GM19025 (cell line): ENCODE measurements at regions not wholly inside any gene's neighbourhood (a gene's known extent, or its start where the extent isn't known, plus 50 kb on each side); places are given as distances from the start of the nearest gene placed in this dataset.
"Not testable (repeated sequence)": the region's sequence is repeated elsewhere in the genome, so short reads cannot be mapped to it uniquely, and the experiment has no call there.

Experiments
- ATAC-seq: cut with Tn5 transposase; IDR thresholded peaks from one replicate; pipeline ENCODE4 v1.9.1; 2021; ENCODE audit warnings: mild to moderate bottlenecking, low read depth, moderate library complexity; ENCODE audit not compliant: unreplicated experiment

DNA sequence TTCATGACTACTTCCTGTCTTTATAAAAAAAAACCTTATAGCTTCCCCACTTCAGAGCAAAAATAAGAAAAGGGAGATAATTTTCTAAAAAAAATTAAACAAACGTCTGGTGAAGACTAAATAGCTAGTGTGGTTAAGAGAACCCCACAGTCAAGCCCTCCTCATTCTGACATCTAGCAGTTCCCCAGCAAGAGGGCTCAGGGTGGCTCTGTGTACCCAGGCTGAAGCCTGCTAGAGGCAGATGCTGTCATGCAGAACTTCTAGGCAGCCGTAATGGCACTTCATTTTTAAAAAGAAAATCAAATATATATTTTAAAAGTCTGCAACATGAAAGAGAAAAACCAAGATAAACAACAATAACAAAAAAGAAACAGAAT is 223.1 kb upstream of the KLF14 start:
- no peak for ATAC-seq

DNA sequence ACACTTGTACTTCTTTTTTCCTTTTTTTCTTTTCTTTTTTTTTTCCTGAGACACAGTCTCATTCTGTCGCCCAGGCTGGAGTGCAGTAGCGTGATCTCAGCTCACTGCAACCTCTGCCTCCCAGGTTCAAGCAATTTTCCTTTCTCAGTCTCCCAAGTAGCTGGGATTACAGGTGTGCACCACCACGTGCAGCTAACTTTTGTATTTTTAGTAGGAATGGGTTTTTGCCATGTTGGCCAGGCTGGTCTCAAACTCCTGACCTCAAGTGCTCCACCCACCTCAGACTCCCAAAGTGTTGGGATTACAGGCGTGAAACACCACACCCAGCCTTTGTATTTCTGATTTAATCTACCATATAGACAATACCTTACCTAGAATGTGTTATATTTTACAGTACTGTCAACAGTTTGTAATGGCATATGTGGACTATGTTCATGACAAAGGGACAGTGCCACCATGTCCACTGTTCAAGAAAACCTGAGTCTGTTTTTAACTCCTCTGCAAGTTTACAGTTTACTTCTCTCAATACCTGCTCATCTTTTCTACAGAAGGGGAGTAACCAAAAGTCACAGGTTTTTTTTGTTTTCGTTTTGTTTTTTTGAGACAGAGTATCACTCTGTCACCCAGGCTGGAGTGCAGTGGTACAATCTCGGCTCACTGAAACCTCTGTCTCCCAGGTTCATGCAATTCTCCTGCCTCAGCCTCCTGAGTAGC is 223.9 kb upstream of the KLF14 start:
- not testable (repeated sequence) for ATAC-seq

DNA sequence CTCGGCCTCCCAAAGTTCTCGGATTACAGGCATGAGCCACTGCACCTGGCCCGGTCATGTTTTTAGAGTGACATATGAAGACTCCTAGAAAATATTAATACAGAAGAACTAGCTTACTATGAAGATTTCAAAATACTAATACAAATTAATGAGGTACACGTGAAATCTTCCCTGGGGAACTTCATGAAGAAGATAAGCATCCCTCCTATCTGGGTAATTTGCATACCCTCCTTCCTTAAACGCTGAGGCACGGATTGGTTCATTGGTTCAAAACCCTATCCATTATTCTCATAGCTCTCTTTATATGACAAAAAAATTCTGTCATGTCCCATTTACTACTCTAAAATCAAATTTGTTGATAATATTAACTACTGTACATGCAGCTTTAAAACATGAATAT is 224.8 kb upstream of the KLF14 start:
- ATAC-seq: no peak

DNA sequence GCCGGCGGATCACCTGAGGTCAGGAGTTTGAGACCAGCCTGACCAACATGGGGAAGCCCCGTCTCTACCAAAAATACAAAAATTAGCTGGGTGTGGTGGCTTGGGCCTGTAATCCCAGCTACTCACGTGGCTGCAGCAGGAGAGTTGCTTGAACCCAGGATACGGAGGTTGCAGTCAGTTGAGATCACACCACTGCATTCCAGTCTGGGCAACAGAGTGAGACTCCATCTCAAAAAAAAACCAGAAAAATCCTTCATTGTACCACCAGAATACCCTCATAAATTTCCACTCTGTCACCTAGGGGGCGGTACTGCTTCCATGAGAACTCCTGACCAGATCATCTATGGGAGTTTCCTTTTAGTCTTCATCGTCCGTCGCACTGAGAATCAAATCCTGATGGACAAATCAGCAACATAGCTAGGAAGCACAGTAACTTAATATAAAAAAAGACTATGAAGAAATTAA is 225.8 kb upstream of the KLF14 start:
- ATAC-seq: no peak

DNA sequence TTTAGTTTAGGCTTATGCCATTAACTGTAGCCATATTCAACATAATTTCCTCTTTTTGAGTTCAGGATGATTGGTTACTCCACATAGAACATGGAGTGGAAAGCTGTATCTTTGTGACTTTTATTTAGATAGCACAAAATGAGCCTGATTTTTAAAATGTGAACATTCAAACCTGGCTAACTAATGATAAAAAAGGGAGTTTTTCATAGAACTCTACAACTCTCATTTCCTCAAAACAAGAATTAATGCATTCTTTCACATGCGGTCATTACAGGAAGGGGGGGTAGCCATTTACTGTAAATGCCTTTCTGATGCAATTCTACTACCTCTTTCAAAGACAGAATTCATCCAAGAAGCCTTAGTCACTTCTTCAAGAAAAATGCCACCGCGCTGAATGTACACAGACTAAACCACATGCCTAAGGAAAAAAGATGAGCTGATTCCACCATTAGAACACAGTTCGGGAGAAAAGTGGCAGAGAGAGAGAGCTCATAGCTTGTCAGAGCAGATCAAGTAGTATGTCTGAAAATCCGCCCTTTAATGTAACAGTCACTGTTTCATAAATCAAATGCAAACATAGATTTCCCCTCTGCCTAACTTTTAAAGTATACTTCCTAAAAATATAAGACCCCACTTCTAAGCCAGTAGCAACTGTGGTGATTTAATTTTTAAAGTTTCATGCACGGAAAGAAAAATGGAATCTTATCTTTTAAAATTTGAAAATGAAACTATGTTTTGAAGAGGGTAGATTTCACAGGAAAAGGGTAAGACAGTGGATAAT is 226.4 kb upstream of the KLF14 start:
- ATAC-seq: no peak

DNA sequence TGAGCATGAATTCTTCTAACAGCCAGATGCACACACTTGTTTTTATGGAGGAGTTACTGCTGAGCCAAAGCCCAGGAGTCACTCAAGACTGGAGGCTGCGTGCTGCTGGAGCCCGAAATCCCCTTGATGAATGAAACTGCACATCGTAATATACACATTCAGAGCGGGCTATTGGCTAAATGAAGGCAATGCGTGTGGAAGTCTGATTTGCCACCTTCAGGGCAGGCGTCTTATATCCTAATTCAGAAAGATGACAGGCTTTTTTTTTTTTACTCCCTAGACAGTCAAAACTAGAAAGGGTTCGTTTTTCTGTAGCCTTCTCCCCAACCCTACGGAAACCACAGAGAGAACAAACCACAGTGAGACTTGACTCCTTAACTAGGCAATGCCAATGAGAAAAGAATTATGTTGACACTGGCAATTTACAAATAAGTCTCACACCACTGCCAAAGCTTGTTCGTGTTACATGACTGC is 227.2 kb upstream of the KLF14 start:
- ATAC-seq: peak; percentile 72

DNA sequence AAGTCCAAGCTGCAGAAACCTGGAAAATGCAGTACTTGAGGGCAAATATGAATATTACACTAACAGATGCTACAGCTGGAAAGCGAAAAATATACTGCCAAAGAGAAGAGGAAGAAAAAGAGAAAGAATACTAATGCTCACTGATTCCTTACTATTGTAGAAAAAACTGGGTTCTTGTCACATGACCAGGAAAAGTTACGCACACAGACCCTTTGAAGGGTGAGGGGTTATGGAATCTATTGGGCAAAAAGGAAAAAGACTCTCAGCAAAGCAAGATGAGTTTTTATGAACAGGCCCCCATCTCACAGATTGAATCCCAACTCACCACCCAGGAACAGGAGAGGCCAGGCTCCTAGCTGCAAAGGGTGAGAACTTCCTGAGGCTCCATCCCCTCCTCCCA is 228.1 kb upstream of the KLF14 start:
- no peak for ATAC-seq

DNA sequence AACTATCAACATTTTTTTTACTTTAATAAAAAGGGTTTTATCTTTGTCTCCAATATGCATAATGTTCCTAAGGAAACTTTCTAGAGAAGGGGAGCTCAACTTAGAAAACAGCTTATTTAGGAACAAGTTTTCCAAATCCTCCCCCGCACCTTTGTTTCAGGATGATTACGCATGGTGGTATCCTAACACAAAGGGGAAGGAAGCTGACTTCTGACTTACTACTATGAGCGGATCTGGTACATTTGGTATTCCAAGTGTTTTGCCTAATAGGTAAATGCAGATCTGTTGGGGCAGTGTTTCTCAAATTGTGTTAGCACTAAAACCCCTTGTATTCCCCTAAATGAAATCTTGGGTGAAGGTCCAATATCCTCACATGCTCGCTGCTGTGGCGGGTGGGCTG is 229.3 kb upstream of the KLF14 start:
- no peak for ATAC-seq

DNA sequence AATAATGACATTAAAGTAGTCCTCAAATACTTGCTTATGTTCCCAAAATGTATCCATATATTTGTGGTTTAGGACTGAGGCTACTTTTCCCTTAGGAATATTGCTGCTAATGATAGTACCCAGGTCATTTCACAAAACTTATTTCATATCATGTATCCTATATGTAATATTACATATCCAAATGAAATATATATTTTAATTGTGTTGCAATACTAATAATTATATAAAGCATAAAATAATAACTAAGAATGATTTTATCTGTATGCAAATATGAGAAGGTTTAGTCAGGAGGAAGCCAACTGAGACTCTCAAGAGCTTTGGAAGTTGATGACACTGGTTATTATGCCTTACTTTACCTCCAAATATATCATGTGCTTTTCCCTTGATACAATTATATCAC is 231.5 kb upstream of the KLF14 start:
- ATAC-seq: no peak

DNA sequence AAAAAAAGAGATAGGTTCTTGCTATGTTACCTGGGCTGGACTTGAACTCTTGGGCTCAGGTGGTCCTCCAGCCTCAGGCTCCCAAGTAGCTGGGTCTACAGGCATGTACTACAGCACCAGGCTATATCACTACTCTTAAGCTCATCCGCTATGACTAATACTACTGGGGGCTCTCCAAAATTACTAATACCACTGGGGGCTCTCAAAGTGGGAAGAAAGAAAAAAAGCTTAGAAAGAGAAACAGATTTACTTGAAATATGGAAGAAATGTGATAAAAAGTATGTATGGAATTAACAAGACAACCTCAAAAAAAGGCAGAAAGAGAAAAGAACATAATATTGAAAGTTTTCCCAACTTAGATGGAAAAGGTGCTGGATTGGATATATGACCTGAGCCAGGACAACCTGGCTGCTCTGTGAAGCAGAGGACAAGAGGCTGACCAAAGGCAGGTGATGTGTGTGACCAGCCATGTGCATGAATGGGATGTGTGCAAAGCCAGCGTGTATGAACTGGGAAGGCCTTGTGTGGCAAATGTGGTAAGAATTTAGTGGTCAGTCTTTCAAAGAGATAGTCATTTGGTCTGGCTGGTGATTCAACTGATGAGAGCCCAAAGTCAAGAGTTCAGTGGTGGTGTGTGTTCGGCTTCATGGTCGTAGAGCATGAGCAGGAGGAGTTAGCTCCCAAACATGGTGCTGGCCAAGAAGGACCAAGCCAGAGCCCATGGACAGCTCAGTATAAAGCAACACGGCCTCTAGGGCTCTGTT is 232.4 kb upstream of the KLF14 start:
- peak; percentile 68 for ATAC-seq

DNA sequence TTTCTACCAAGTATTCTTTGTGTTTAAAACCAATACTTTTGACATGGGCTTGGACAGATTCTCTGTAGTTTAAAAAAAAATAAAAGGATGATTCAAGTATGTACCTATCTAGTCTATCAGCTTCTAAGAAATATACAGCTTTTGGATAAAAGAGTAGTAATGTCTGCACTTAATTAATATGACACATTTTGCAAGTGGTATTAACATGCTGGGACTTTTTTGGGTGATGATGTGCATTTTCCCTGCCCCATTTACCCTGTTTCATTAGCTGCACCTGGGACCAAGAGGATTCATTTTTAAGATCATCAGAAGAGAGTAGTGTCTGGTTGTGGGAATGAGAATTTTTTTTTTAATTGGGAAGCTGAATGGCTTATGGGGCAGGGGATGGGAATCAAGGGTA is 236.2 kb upstream of the KLF14 start:
- no peak for ATAC-seq

DNA sequence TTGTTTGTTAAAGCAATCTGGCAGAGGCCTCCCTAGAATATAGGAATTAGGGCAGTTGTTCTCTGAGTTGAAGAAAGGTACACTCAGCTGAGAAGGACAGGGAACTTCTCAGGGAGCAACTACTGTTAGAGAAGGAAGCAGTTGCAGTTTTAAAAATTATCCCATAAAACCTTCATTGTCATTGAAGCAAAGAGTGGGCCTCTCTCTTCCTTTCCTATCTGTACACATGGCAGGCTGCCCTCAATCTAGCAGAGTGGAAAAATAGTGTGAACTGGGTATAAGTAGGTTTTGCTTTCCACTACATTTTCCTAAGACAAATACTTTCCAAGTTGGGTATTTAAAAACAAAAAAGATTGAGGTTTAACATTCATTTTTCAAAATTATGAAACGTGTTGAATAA is 236.7 kb upstream of the KLF14 start:
- no peak for ATAC-seq

DNA sequence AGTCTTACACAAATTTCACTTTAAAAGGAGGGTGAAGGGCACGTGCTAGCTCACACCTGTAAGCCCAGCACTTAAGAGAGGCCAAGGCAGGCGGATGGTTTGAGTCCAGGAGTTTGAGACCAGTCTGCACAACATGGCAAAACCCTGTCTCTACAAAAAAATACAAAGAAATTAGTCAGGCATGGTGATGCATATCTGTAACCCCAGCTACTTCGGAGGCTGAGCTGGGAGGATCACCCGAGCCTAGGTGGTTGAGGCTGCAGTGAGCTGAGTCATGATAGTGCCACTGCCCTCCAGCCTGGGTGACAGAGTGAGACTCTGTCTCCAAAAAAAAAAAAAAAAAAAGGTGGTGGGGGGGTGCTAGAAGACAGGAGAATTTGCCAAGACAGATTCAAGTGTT is 237.3 kb upstream of the KLF14 start:
- no peak for ATAC-seq

DNA sequence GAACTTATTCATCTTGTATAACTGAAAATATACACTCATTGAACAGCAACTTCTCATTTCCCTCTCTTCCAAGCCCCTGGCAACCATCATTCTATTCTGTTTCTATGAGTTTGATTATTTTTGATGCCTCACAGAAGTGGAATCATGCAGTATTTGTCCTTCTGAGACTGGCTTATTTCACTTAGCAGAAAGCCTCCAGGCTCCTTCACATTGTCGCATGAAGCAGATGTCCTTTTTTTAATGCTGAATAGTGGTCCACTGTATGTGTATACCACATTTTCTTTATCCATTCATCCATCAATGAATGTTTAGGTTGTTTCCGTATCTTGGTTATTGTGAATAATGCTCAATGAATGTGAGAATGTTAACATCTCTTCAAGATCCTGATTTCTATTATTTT is 238.2 kb upstream of the KLF14 start:
- no peak for ATAC-seq

DNA sequence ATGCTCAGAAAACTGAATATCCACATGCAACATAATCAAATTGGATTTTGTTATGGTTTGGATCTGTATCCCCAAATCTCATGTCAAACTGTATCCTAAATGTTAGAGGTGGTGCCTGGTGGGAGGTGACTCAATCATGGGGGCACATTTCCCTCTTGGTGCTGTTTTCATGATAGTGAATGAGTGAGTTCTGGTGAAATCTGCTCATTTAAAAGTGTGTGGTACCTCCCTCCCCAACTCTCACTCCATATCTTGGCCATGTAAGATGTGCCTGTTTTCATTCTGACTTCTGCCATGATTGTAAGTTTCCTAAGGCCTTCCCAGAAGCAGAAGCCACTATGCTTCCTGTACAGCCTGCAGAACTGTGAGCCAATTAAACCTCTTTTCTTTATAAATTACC is 239.6 kb upstream of the KLF14 start:
- no peak for ATAC-seq

DNA sequence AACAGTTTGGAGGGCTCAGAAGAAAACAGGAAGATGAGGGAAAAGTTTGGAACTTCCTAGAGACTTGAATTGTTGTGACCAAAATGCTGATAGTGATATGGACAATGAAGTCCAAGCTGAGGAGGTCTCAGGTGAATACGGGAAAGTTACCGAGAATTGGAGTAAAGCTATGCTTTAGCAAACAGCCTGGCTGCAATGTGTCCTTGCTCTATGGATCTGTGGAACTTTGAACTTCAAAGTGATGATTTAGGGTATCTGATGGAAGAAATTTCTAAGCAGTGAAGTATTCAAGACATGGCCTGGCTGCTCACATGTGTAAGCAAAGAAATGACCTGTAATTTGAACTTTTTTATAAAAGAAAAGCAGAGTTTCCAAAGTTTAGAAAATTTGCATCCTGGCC is 240.2 kb upstream of the KLF14 start:
- no peak for ATAC-seq

DNA sequence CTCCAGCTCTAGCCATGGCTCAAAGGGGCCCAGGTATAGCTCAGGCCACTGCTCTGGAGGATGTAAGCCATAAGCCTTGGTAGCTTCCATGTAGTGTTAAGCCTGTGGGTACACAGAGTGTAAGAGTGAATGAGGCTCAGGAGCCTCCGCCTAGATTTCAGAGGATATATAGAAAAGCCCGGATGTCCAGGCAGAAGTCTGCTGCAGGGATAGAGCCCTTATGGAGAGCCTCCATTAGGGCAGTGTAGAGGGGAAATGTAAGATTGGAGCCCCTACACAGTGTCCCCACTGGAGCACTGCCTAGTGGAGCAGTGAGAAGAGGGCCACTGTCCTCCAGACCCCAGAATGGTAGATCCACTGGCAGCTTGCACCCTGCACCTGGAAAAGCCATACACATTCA is 240.8 kb upstream of the KLF14 start:
- no peak for ATAC-seq

DNA sequence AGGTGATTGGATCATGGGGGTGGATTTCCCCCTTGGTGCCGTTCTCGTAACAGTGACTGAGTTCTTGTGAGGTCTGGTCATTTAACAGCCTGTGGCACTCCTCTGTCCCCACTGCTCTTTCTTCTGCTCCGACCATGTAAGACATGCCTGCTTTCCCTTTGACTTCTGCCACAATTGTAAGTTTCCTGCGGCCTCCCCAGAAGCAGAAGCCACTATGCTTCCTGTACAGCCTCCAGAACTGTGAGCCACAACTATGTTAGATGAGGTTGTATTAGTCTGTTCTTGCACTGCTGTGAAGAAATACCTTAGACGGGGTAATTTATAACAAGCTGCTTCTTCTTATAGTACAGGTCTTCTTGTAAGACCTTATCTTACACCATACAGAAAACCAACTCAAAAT is 241.7 kb upstream of the KLF14 start:
- ATAC-seq: no peak

DNA sequence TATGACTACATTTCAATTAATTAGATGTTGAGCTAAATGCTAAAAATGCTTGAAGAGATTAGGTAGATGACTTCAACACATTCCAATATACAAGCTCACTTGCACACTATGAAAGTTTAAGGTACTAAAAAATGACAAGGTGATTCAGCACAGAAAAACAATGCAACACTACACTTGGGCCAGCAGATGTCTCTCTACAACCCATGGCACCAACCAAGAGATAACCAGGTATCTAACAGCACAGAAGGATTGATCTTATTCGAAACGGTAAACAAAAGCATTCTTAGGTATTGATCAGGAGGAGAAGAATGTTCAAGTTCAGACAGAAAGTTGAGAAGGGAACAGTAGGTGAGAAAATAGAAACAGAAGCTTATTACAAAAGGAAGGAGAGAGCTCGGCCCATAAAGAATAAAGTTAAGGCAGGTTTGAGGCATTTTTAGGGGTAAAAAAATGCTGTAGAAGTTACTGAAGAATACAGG is 248.2 kb upstream of the KLF14 start:
- no peak for ATAC-seq

DNA sequence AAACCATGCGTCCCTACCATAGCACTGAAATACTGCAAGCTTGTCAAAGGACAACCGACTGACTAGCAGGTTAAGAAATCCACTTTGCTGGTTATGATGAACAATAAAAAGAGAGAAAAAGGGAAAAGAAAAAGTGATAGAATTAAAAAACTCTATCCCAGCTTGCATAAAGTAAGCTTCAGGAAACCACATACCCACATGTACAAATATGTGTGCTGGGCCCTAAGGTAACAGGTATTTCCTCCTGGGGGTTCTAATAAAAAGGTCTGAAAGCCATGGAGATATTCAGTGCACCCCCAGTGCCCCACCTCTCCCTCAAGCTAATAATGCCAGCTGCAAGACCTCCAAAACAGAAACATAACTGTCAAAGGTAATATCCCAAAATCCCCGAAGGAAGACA is 248.6 kb upstream of the KLF14 start:
- no peak for ATAC-seq

DNA sequence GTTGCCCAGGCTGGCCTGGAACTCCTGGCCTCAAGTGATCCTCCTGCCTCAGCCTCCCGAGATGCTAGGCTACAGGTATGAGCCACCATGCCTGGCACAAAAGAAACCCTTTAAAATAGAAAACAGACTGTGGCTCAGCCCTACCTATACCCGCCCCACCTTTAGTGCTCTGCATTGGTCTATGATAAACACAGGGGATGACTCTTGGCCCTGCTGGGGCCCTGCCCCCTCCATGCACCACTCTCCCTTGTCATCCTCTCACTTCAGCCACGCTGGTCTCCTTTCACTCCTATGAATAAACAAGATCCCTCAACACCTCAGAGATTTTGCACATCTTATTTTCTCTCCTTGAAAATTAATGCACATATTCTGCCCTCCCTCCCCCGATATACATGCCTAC is 251.4 kb upstream of the KLF14 start:
- ATAC-seq: no peak
